ENCODE measurements at regions not wholly inside any gene's neighbourhood (a gene's known extent, or its start where the extent isn't known, plus 50 kb on each side); places are given as distances from the start of the nearest gene placed in this dataset.

GRCh38 chr22:27134315-27134701, 476.9 kb downstream of the MIAT start:
- no peak for TF ChIP-seq CTCF (IDR thresholded peaks at IDR 0.05; ENCODE audit: low read depth, low read length)
- TF ChIP-seq POLR2A (IDR thresholded peaks at IDR 0.05; ENCODE audit: extremely low read depth, insufficient read length): no peak

Data from NB4 (cell line).